ENCODE measurements at regions not wholly inside any gene's neighbourhood (a gene's known extent, or its start where the extent isn't known, plus 50 kb on each side); places are given as distances from the start of the nearest gene placed in this dataset.

GRCh38 chr2:181378491-181378890 lies 78.7 kb upstream of the ITGA4 start:
- no peak overlapping the region for H3K9ac ChIP-seq (ENCODE audit: low read depth in 1 of 2, low read length in 2 of 2)
- H3K36me3 ChIP-seq (ENCODE audit: control insufficient read depth in 4 of 4, insufficient read depth in 3 of 4, low read depth in 1 of 4, low read length in 3 of 4), result no peaks in the 10 kb centered on the region
- no peaks in the 10 kb centered on the region for H3K4me1 ChIP-seq (ENCODE audit: control insufficient read depth in 4 of 4, insufficient read depth in 4 of 4, low read length in 3 of 4)
- no peak overlapping the region for H3K27ac ChIP-seq (ENCODE audit: low read depth in 1 of 2, low read length in 2 of 2)
- WGBS, result 83% methylated on average over 5 of the region's 5 CpGs
- H3K27me3 ChIP-seq (ENCODE audit: control insufficient read depth in 4 of 4, insufficient read depth in 4 of 4, low read length in 3 of 4), result peaks cover 0 to 3% (median 0%) of the 10 kb centered on the region in 4 donors
- no peak overlapping the region for H3K4me3 ChIP-seq (ENCODE audit: low read depth in 1 of 3, low read length in 3 of 3)
- no peak for DNase-seq (ENCODE audit: low spot score)
- TF ChIP-seq HNF4G (IDR thresholded peaks at IDR 0.05), result no peak
- no peak for TF ChIP-seq HNF4A (conservative IDR thresholded peaks at IDR 0.05)
- TF ChIP-seq FOXA1 (IDR thresholded peaks at IDR 0.05), result no peak
- no peak for TF ChIP-seq GABPA (IDR thresholded peaks at IDR 0.05 in 1 of 2, conservative IDR thresholded peaks at IDR 0.05 in 1 of 2)
- H3K9me3 ChIP-seq (ENCODE audit: control insufficient read depth in 4 of 4, low read length in 3 of 4), result no peaks in the 10 kb centered on the region

- Histone ChIP-seq H3K27ac (ENCODE audit: low read depth in 1 of 2, low read length in 2 of 2) (no peak overlapping the region), H3K27me3 (ENCODE audit: control insufficient read depth in 4 of 4, insufficient read depth in 4 of 4, low read length in 3 of 4) (peaks cover 0 to 3% (median 0%) of the 10 kb centered on the region in 4 donors), H3K4me3 (ENCODE audit: low read depth in 1 of 3, low read length in 3 of 3) (no peak overlapping the region), H3K9ac (ENCODE audit: low read depth in 1 of 2, low read length in 2 of 2) (no peak overlapping the region), H3K9me3 (ENCODE audit: control insufficient read depth in 4 of 4, low read length in 3 of 4) (no peaks in the 10 kb centered on the region), H3K36me3 (ENCODE audit: control insufficient read depth in 4 of 4, insufficient read depth in 3 of 4, low read depth in 1 of 4, low read length in 3 of 4) (no peaks in the 10 kb centered on the region), H3K4me1 (ENCODE audit: control insufficient read depth in 4 of 4, insufficient read depth in 4 of 4, low read length in 3 of 4) (no peaks in the 10 kb centered on the region)
- WGBS, result 72% methylated on average over 3 of the region's 3 CpGs
- DNase-seq (ENCODE audit: low spot score), result no peak
- TF ChIP-seq FOXA2 (IDR thresholded peaks at IDR 0.05) (no peak), NR2F2 (IDR thresholded peaks at IDR 0.05) (no peak), RAD21 (IDR thresholded peaks at IDR 0.05) (no peak)
These were observed 76.6 kb upstream of the ITGA4 start for GRCh38 chr2:181380581-181380980.

- WGBS, result 68% methylated on average over 2 of the region's 2 CpGs
- no peaks in the 10 kb centered on the region for H3K4me1 ChIP-seq (ENCODE audit: control insufficient read depth in 4 of 4, insufficient read depth in 4 of 4, low read length in 3 of 4)
- H3K4me3 ChIP-seq (ENCODE audit: low read depth in 1 of 3, low read length in 3 of 3), result no peak overlapping the region
- no peak overlapping the region for H3K9ac ChIP-seq (ENCODE audit: low read depth in 1 of 2, low read length in 2 of 2)
- no peaks in the 10 kb centered on the region for H3K27me3 ChIP-seq (ENCODE audit: control insufficient read depth in 4 of 4, insufficient read depth in 4 of 4, low read length in 3 of 4)
- TF ChIP-seq ATF3 (IDR thresholded peaks at IDR 0.05) (no peak), EGR1 (IDR thresholded peaks at IDR 0.05; ENCODE audit: low read depth in 2 of 2) (no peak), RAD21 (IDR thresholded peaks at IDR 0.05) (no peak), JUND (IDR thresholded peaks at IDR 0.05) (no peak), GABPA (IDR thresholded peaks at IDR 0.05 in 1 of 2, conservative IDR thresholded peaks at IDR 0.05 in 1 of 2) (no peak), FOXA2 (IDR thresholded peaks at IDR 0.05) (no peak), FOXA1 (IDR thresholded peaks at IDR 0.05) (no peak), NR2F2 (IDR thresholded peaks at IDR 0.05) (no peak), HNF4G (IDR thresholded peaks at IDR 0.05) (no peak), CTCF (IDR thresholded peaks at IDR 0.05; ENCODE audit: low read depth, low read length, missing input control) (no peak), RXRA (IDR thresholded peaks at IDR 0.05) (no peak), TAF1 (conservative IDR thresholded peaks at IDR 0.05) (no peak), ZBTB33 (IDR thresholded peaks at IDR 0.05) (no peak), MAX (IDR thresholded peaks at IDR 0.05) (no peak)
- H3K9me3 ChIP-seq (ENCODE audit: control insufficient read depth in 4 of 4, low read length in 3 of 4), result no peaks in the 10 kb centered on the region
- no peaks in the 10 kb centered on the region for H3K36me3 ChIP-seq (ENCODE audit: control insufficient read depth in 4 of 4, insufficient read depth in 3 of 4, low read depth in 1 of 4, low read length in 3 of 4)
- H3K27ac ChIP-seq (ENCODE audit: low read depth in 1 of 2, low read length in 2 of 2), result no peak overlapping the region
- DNase-seq (ENCODE audit: low spot score), result no peak
These were observed 72.3 kb upstream of the ITGA4 start for GRCh38 chr2:181384923-181385322.
